Coronary artery (tissue), 2 donors: ENCODE measurements at regions not wholly inside any gene's neighbourhood (a gene's known extent, or its start where the extent isn't known, plus 50 kb on each side); places are given as distances from the start of the nearest gene placed in this dataset.
"Not testable (repeated sequence)": the region's sequence is repeated elsewhere in the genome, so short reads cannot be mapped to it uniquely, and the experiment has no call there.

Experiments
- DNase-seq: peaks from one replicate; pipeline ENCODE4 v3.0.0-alpha.2; 2017; ENCODE audit warnings: low spot score
- H3K27ac ChIP-seq, 2 donors: fragments of 200-600 bp; sonication (generic); one replicate each; pipeline ENCODE4 v1.5.1; 2016 to 2019
- H3K4me3 ChIP-seq: fragments of 200-600 bp; sonication (generic); 2 replicates; pipeline ENCODE4 v1.5.1; 2016; ENCODE audit warnings: mild to moderate bottlenecking, moderate library complexity
- TF ChIP-seq, protein P1 (sequence below): fragments of 200-600 bp; sonication (generic); IDR thresholded peaks from one replicate; pipeline ENCODE4 v1.5.1; 2019; ENCODE audit warnings: antibody characterized with exemption

- H3K4me3 ChIP-seq, result no peak overlapping the region
- DNase-seq, result no peak
- no peak overlapping the region for H3K27ac ChIP-seq
- TF ChIP-seq, protein P1, sequence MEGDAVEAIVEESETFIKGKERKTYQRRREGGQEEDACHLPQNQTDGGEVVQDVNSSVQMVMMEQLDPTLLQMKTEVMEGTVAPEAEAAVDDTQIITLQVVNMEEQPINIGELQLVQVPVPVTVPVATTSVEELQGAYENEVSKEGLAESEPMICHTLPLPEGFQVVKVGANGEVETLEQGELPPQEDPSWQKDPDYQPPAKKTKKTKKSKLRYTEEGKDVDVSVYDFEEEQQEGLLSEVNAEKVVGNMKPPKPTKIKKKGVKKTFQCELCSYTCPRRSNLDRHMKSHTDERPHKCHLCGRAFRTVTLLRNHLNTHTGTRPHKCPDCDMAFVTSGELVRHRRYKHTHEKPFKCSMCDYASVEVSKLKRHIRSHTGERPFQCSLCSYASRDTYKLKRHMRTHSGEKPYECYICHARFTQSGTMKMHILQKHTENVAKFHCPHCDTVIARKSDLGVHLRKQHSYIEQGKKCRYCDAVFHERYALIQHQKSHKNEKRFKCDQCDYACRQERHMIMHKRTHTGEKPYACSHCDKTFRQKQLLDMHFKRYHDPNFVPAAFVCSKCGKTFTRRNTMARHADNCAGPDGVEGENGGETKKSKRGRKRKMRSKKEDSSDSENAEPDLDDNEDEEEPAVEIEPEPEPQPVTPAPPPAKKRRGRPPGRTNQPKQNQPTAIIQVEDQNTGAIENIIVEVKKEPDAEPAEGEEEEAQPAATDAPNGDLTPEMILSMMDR, result no peak
Measured at GRCh38 chr5:101288633-101289032, 385.6 kb upstream of the ST8SIA4 start.

DNA sequence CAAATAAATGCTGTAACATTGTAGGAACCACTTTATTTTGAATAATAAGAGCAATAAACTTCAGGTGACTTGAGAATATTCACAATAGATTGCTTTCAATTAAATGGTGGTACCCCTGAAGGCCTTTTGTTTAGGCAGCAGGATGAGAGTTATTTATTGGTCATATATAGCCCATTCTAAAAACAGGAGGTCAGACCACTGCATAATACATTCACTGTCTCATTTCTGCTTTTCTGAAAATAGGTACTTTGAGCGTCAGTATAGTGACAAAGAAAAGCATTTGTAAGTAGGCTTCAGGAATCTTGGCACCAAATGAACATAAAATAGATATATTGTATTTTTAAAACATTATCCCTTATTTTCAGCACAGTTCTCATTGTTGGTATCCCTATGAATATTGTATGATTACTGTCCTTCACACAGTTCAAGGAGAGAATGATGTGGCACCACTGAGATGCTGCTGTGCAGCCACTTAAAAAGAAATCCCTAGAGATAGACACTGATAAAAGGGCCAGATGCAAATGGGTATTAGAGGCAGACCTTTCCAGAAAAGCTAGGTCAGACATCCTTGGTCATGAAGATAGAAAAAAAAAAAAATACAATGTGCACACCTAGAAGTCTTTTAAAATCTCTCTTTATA, 381.8 kb upstream of the ST8SIA4 start:
- TF ChIP-seq, protein P1, result no peak
- H3K27ac ChIP-seq, result no peak overlapping the region
- H3K4me3 ChIP-seq, result no peak overlapping the region
- DNase-seq, result no peak

DNA sequence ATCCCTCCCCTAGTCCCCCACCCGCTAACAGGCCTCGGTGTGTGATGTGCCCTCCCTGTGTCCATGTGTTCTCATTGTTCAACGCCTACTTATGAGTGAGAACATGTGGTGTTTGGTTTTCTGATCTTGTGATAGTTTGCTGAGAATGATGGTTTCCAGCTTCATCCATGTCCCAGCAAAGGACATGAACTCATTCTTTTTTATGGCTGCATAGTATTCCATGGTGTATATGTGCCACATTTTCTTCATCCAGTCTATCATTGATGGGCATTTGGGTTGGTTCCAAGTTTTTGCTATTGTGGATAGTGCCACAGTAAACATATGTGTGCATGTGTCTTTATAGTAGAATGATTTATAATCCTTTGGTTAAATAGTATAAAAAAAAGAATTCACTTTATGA, 380.9 kb upstream of the ST8SIA4 start:
- not testable (repeated sequence) for DNase-seq, H3K4me3 ChIP-seq, H3K27ac ChIP-seq

DNA sequence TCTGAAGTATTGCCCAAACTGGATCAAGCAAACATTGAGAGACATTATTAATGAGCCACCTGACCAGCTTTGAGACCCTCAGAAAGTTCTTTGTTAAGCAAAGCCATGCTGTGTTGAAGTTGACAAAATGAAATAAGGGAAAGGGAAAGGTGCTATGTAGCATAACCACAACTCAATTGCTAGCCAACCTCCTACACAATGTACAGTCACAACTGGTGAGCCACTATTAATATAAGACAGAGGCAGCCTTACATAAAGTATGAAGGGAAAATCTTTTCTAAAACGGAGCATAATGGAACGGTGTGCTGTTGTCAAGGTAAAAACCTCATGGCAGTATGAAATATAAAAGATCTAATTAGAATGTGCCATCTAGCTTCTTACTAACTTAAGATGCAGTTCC, 375.8 kb upstream of the ST8SIA4 start:
- no peak overlapping the region for H3K4me3 ChIP-seq
- TF ChIP-seq, protein P1, result no peak
- no peak overlapping the region for H3K27ac ChIP-seq
- DNase-seq, result no peak

GRCh38 chr5:101278011-101278687, 375.1 kb upstream of the ST8SIA4 start:
- TF ChIP-seq, protein P1, result no peak

GRCh38 chr5:101271945-101272344, 368.9 kb upstream of the ST8SIA4 start:
- TF ChIP-seq, protein P1, result no peak
- DNase-seq, result no peak
- Histone ChIP-seq H3K27ac (no peak overlapping the region), H3K4me3 (no peak overlapping the region)

More at GRCh38 chr5:101278011-101278687, 375.1 kb upstream of the ST8SIA4 start:
- no peak for DNase-seq
- no peak overlapping the region for H3K4me3 ChIP-seq
- no peak overlapping the region for H3K27ac ChIP-seq

- Histone ChIP-seq H3K27ac (no peak overlapping the region), H3K4me3 (no peak overlapping the region)
- TF ChIP-seq, protein P1, result no peak
- DNase-seq, result no peak
Measured at GRCh38 chr5:101271416-101271815, 368.3 kb upstream of the ST8SIA4 start.
